LNCAP (cell line): ENCODE measurements at regions not wholly inside any gene's neighbourhood (a gene's known extent, or its start where the extent isn't known, plus 50 kb on each side); places are given as distances from the start of the nearest gene placed in this dataset.

Experiments used
- TF ChIP-seq, protein P1 (sequence below): fragments of 450-650 bp; IDR thresholded peaks from 2 replicates; pipeline ENCODE4 v1.5.1; 2017; ENCODE audit warnings: mild to moderate bottlenecking

GRCh38 chr3:89572261-89572660 lies 464.8 kb downstream of the EPHA3 start:
- TF ChIP-seq, protein P1, sequence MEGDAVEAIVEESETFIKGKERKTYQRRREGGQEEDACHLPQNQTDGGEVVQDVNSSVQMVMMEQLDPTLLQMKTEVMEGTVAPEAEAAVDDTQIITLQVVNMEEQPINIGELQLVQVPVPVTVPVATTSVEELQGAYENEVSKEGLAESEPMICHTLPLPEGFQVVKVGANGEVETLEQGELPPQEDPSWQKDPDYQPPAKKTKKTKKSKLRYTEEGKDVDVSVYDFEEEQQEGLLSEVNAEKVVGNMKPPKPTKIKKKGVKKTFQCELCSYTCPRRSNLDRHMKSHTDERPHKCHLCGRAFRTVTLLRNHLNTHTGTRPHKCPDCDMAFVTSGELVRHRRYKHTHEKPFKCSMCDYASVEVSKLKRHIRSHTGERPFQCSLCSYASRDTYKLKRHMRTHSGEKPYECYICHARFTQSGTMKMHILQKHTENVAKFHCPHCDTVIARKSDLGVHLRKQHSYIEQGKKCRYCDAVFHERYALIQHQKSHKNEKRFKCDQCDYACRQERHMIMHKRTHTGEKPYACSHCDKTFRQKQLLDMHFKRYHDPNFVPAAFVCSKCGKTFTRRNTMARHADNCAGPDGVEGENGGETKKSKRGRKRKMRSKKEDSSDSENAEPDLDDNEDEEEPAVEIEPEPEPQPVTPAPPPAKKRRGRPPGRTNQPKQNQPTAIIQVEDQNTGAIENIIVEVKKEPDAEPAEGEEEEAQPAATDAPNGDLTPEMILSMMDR = no peak

GRCh38 chr3:89576417-89576816 lies 469.0 kb downstream of the EPHA3 start:
- TF ChIP-seq, protein P1 = no peak

DNA sequence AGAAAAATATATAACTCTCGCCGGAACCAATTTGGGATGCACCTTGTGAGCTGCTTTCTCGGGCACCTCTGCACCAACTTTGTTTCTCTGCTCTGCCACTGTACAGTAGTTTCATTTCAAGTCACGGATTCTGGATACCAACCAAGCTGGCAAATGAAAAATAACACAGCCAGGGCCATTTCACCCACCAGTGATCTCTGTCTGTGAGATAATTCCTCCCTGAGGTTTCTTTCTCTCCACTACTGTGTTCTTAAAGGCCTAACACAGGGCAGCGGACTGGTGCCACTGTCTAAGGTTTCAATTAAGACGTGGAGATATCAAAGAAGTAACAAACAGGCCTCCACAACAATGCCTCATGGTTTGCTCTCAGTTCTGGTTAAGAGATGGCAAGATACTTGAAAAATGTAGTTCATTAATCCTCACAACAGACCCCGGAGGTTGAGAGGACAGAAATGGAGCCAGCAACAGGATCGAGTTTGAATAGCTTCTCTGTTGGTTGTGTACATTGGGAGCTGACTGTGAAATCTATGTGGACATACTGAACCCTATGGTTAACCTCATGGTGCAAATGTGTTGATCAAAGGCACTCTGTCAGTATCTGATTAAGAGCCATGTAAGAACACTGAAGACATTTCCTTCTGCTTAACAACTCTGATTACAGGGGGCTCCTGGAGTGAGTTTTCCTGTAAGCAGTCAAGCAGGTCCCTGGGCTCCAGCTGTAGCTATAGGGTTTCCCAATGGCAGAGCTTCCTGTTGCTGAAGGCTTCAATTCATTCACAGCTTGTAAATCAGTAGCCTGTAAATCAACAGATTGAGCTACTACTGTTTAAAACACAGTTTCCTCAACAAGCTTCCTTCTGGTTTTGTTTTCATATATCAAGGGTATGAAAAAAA lies 470.5 kb downstream of the EPHA3 start:
- TF ChIP-seq, protein P1 = no peak

GRCh38 chr3:89580859-89581258 lies 473.4 kb downstream of the EPHA3 start:
- TF ChIP-seq, protein P1 = no peak

- TF ChIP-seq, protein P1 = no peak
Observed at GRCh38 chr3:89584398-89584797, 477.0 kb downstream of the EPHA3 start.

- TF ChIP-seq, protein P1 = no peak
Observed at GRCh38 chr3:89586256-89586655, 478.8 kb downstream of the EPHA3 start.

DNA sequence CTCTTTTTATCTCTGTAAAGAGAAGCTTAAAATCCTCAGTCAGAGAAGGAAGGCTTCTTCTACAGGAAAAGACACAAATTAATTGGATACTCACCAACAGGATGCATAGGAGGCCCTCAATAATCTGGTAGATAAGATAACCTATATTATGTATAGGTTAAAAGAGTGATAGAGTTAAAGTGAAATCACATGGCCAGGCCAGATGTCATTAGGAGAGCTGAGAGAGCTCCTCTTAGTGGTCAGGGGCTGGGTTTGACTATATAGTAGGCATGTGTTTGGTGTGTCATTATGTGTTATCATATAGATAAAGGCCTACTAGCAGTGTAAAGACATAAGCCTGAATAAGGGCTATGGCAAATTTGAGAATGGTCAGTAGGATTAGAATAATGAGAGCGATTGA lies 479.3 kb downstream of the EPHA3 start:
- TF ChIP-seq, protein P1 = no peak
